OCI-LY7 (cell line): ENCODE measurements at regions not wholly inside any gene's neighbourhood (a gene's known extent, or its start where the extent isn't known, plus 50 kb on each side); places are given as distances from the start of the nearest gene placed in this dataset.

Experiments used
- BruUV-seq: library from RNA; stranded (reverse); fragments of 400-500 nt; replicated peaks from 2 replicates; lab custom pipeline; 2021; lab: Mats Ljungman, UMichigan
- CTCF ChIA-PET: fragments of 300-600 bp; sonication (Branson Sonifier 250); formaldehyde crosslinking; loops from one replicate; lab custom pipeline; 2022; ENCODE audit warnings: antibody characterized with exemption; ENCODE audit not compliant: unreplicated experiment; lab: Charles Lee
- POLR2A ChIA-PET: fragments of 300-600 bp; sonication (Branson Sonifier 250); formaldehyde crosslinking; loops from one replicate; lab custom pipeline; 2022; ENCODE audit warnings: antibody characterized with exemption; lab: Charles Lee
- DNase-seq: peaks from one replicate; pipeline ENCODE4 v3.0.0-alpha.2; 2015; ENCODE audit warnings: low spot score
- H2AFZ ChIP-seq: fragments of 200-600 bp; sonication (generic), shearing (Covaris generic); 2 replicates; pipeline ENCODE4 v1.6.1; 2014; ENCODE audit warnings: mild to moderate bottlenecking, antibody characterized with exemption, low read length, moderate library complexity
- H3K27ac ChIP-seq: fragments of 200-600 bp; sonication (generic); 2 replicates; pipeline ENCODE4 v1.5.1; 2014; ENCODE audit warnings: mixed run types, low read depth, mild to moderate bottlenecking, moderate library complexity, low read length, inconsistent platforms; ENCODE audit not compliant: poor library complexity, severe bottlenecking
- H3K36me3 ChIP-seq: fragments of 200-600 bp; sonication (generic); 2 replicates; pipeline ENCODE4 v1.6.1; 2014; ENCODE audit warnings: mild to moderate bottlenecking, antibody characterized with exemption, low read length, moderate library complexity, mixed read lengths; ENCODE audit not compliant: insufficient read depth
- H3K4me1 ChIP-seq: fragments of 200-600 bp; sonication (generic); 2 replicates; pipeline ENCODE4 v1.5.1; 2014; ENCODE audit warnings: mild to moderate bottlenecking, low read length; ENCODE audit not compliant: insufficient read depth, poor library complexity, severe bottlenecking
- H3K4me2 ChIP-seq: fragments of 200-600 bp; sonication (generic); 2 replicates; pipeline ENCODE4 v1.6.1; 2014; ENCODE audit warnings: mild to moderate bottlenecking, low read length
- H3K4me3 ChIP-seq: fragments of 200-600 bp; sonication (generic); 2 replicates; pipeline ENCODE4 v1.5.1; 2014; ENCODE audit warnings: mild to moderate bottlenecking, low read depth, low read length; ENCODE audit not compliant: poor library complexity, severe bottlenecking
- H3K79me2 ChIP-seq: fragments of 200-600 bp; sonication (generic); 2 replicates; pipeline ENCODE4 v1.6.1; 2016; ENCODE audit warnings: low read depth, mild to moderate bottlenecking, low read length, moderate library complexity, mixed read lengths; ENCODE audit not compliant: insufficient read depth
- H3K9me2 ChIP-seq: fragments of 200-600 bp; sonication (generic); 2 replicates; pipeline ENCODE4 v1.6.1; 2016; ENCODE audit warnings: mild to moderate bottlenecking, low read length, mixed read lengths; ENCODE audit not compliant: insufficient read depth
- H3K9me3 ChIP-seq: fragments of 200-600 bp; sonication (generic); 2 replicates; pipeline ENCODE4 v1.6.1; 2014; ENCODE audit warnings: mild to moderate bottlenecking, mixed run types, low read length, mixed read lengths
- H4K20me1 ChIP-seq: fragments of 200-600 bp; sonication (generic); 2 replicates; pipeline ENCODE4 v1.6.1; 2014; ENCODE audit warnings: mild to moderate bottlenecking, antibody characterized with exemption, low read length, moderate library complexity, mixed read lengths; ENCODE audit not compliant: insufficient read depth
- EZH2phosphoT487 ChIP-seq: fragments of 200-600 bp; sonication (generic); IDR thresholded peaks from 2 replicates; pipeline ENCODE4 v1.6.1; 2018; ENCODE audit warnings: low read depth, borderline replicate concordance, mild to moderate bottlenecking, mixed run types, antibody characterized with exemption, low read length, moderate library complexity, mixed read lengths
- intact Hi-C: fragments of 100-400 bp; cut with micrococcal nuclease; formaldehyde crosslinking; loops from one replicate; pipeline ENCODE4 v1.10.0; 2022; ENCODE audit not compliant: unreplicated experiment
- TF ChIP-seq, protein P1 (sequence below): fragments of 200-600 bp; sonication (generic); conservative IDR thresholded peaks from 2 replicates; pipeline ENCODE4 v1.5.1; 2014; ENCODE audit warnings: mild to moderate bottlenecking, antibody characterized with exemption, low read length, moderate library complexity, mixed read lengths

DNA sequence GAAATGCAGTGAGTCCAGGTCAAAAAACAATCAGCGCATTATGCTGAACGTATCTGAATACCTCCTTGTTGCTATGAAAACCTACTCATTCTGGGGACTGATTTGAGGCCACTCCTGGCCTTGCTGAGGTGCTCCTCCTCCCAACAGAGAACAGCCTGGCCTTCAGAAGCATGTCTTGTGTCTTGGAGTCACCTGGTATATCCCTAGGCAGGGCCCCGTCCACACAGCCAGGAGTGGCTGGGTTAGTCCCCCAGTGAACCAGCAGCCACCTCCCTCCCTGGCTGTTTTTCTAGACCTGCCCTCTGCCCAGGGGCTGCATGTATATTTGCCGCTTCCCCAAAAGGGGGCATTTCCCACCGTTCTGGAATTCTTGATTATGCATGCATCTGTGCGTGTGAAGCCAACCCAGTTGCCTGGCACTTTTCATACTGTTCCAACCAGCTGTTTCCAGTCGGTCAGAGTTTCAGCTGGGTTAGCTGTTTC, 99.2 kb upstream of the SPATA31C2 start:
- POLR2A ChIA-PET = no interaction called here
- no peaks in the 10 kb centered on the region for H3K79me2 ChIP-seq
- BruUV-seq = no TSS peak

DNA sequence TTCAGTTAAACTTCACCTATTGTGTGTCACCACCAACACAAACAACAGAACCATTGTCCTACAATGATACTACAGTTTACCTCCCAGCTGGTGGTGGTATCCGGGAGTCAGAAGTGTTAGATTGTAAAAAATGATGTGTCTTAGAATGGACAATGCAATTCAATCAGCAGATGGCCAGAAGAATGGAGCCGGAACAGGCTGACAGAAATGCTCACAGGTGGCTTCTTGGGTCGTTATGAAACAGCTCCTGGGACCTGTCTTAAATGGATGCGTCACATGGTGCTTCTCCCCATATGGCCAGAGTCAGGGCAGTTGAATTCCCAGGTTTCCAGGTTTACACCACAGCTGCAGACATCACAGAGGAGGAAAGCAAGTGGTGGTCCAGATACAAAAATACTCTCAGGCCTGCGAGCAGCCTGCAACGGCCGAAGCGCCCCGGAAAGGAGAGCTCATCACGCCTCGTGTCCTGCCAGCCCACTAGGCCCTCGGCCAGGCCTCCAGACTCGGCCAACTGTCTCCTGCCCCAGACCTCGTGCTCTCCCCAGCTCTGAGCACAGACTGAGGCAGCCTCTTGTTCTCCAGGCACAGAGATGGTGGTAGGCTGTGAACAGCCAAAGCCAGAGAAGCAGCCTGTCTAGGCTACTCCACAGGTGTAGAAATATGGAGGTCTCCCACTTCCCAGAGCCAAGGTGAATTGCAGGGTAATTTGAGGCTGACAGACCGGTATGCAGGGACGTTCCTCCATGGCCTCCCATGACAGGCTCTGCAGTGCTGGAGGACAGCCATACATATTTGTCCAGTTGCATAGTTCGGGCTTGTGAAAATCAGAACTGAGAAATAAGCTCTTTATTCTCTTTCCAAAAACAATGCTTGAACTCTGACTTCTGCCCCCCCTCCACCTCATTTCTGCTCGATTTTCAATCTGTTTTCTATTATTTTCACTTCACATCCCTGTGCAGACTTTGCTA, 98.5 kb upstream of the SPATA31C2 start:
- TF ChIP-seq, protein P1, sequence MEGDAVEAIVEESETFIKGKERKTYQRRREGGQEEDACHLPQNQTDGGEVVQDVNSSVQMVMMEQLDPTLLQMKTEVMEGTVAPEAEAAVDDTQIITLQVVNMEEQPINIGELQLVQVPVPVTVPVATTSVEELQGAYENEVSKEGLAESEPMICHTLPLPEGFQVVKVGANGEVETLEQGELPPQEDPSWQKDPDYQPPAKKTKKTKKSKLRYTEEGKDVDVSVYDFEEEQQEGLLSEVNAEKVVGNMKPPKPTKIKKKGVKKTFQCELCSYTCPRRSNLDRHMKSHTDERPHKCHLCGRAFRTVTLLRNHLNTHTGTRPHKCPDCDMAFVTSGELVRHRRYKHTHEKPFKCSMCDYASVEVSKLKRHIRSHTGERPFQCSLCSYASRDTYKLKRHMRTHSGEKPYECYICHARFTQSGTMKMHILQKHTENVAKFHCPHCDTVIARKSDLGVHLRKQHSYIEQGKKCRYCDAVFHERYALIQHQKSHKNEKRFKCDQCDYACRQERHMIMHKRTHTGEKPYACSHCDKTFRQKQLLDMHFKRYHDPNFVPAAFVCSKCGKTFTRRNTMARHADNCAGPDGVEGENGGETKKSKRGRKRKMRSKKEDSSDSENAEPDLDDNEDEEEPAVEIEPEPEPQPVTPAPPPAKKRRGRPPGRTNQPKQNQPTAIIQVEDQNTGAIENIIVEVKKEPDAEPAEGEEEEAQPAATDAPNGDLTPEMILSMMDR = no peak
- TF ChIP-seq EZH2phosphoT487 = no peak
- POLR2A ChIA-PET = no interaction called here

More for the DNA sequence above, 99.2 kb upstream of the SPATA31C2 start:
- DNase-seq = no peak
- no peak overlapping the region for H3K4me2 ChIP-seq
- no peak overlapping the region for H3K27ac ChIP-seq
- H3K9me2 ChIP-seq = no peaks in the 10 kb centered on the region
- H2AFZ ChIP-seq = no peak overlapping the region
- no peak overlapping the region for H3K4me3 ChIP-seq
- no peaks in the 10 kb centered on the region for H3K36me3 ChIP-seq
- CTCF ChIA-PET = no interaction called here
- no peaks in the 10 kb centered on the region for H4K20me1 ChIP-seq
- H3K9me3 ChIP-seq = no peaks in the 10 kb centered on the region
- H3K4me1 ChIP-seq = no peaks in the 10 kb centered on the region
- intact Hi-C loops = no loop called here
- TF ChIP-seq EZH2phosphoT487 = no peak
- TF ChIP-seq, protein P1 = no peak

GRCh38 chr9:88235615-88236014, 97.3 kb upstream of the SPATA31C2 start:
- Histone ChIP-seq H3K9me3 (no peaks in the 10 kb centered on the region), H2AFZ (no peak overlapping the region), H3K79me2 (no peaks in the 10 kb centered on the region), H3K36me3 (no peaks in the 10 kb centered on the region), H3K27ac (no peak overlapping the region), H3K9me2 (no peaks in the 10 kb centered on the region), H4K20me1 (no peaks in the 10 kb centered on the region), H3K4me1 (no peaks in the 10 kb centered on the region), H3K4me3 (no peak overlapping the region), H3K4me2 (no peak overlapping the region)
- no TSS peak for BruUV-seq
- TF ChIP-seq, protein P1 = no peak
- no peak for TF ChIP-seq EZH2phosphoT487
- DNase-seq = no peak
- intact Hi-C loops = no loop called here
- CTCF ChIA-PET = no interaction called here
- POLR2A ChIA-PET = no interaction called here

More for the DNA sequence above, 98.5 kb upstream of the SPATA31C2 start:
- no peak for DNase-seq
- intact Hi-C loops = no loop called here
- CTCF ChIA-PET = no interaction called here
- H2AFZ ChIP-seq = no peak overlapping the region
- no peaks in the 10 kb centered on the region for H3K4me1 ChIP-seq
- H3K9me2 ChIP-seq = no peaks in the 10 kb centered on the region
- H4K20me1 ChIP-seq = no peaks in the 10 kb centered on the region
- no peaks in the 10 kb centered on the region for H3K36me3 ChIP-seq
- H3K79me2 ChIP-seq = no peaks in the 10 kb centered on the region
- H3K4me2 ChIP-seq = no peak overlapping the region
- H3K4me3 ChIP-seq = no peak overlapping the region
- no peak overlapping the region for H3K27ac ChIP-seq
- BruUV-seq = no TSS peak
- H3K9me3 ChIP-seq = no peaks in the 10 kb centered on the region
